ENCODE measurements at regions not wholly inside any gene's neighbourhood (a gene's known extent, or its start where the extent isn't known, plus 50 kb on each side); places are given as distances from the start of the nearest gene placed in this dataset.

DNA sequence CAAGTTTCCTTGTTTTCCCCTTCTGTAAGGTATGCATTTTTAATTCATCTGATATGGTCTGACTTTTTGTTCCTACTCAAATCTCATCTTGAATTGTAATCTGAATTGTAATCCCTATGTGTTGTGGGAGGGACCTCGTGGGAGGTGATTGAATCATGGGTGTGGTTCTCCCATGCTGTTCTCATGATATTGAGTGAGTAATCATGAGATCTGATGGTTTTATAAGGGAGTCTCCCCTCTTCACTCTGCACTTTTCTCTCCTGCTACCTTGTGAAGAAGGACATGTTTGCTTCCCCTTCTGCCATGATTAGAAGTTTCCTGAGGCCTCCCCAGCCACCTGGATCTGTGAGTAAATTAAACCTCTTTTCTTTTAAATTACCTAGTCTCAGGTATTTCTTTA, 476.1 kb downstream of the LPIN1 start:
- no peak for DNase-seq

DNA sequence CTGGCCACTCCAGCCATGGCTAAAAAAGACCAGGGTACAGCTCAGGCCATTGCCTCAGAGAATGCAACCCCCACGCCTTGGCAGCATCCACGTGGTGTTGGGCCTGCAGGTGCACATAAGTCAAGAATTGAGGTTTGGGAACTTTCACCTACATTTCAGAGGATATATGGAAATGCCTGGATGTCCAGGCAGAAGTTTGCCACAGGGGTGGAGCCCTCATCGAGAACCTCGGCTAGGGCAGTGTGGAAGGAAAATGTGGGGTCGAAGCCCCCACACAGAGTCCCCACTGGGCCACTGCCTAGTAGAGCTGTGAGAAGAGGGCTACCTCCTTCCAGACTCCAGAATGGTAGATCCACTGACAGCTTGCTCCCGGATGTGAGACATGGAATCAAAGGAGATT, 477.3 kb downstream of the LPIN1 start:
- no peak for DNase-seq

DNA sequence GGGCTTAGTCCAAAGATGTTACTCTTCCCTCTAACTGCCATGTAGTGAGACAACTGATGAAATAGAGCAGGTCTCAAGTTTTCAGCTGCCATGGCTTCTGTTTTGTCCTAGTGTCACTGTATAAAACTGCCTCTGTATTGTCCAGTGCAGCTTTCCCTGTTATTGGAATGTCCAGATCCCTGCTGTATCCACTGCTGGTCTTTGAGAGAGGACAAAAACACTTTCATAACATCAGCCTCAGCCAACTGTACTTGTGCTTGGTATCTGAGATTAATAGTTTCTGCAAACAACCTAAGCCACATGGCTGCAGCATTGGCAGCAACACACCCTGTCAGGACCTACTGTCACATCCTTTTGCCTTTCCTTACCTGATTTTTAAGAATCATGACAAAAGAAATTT, 480.2 kb downstream of the LPIN1 start:
- DNase-seq: no peak

DNA sequence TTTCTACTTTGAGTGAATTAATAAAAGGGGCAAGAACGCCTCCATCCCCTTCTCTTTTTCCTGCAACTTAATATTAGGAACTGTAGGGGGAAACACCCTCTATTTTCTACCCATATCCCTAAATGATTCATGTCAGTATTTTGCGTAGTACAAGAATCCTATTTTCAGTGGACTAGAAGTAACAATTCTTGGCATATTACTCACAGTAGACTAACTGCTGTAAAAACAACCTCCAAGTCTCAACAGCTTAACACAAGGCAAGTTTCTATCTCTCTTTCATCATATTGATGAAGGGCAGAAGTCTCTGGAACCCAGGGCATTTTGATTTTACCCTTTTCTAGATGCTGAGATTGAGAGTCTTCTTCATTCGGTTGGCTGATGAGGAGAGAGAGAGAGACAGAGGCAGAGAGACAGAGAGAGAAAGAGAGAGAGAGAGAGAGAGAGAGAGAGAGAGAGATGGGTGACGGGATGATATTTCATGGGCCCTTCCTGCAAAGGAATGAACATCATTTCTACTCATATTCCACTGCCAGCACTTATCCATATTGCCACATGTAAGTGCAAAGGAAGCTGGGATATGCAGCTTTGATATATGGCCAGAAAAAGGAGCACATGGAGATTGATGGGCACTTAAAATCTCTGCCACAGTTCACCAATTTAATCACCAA, 481.6 kb downstream of the LPIN1 start:
- DNase-seq: no peak

DNA sequence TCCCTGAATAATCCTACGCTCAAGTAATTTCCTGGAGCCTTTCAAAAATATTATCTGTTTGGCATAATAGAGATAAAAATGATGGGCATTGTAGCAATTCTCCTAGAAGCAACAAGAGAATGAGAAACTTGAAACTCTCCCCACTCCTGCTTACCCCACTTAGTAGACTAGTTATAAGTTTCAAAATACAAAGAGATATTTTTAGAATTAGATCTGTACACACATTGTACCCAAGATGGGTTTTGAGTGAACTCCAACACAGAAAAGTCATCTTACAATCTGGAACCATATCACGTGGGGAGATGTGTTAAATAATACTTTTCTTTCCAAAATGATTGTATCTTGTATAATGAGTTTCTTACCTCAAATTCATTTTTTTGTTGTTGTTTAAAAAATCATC, 484.9 kb downstream of the LPIN1 start:
- no peak for DNase-seq

DNA sequence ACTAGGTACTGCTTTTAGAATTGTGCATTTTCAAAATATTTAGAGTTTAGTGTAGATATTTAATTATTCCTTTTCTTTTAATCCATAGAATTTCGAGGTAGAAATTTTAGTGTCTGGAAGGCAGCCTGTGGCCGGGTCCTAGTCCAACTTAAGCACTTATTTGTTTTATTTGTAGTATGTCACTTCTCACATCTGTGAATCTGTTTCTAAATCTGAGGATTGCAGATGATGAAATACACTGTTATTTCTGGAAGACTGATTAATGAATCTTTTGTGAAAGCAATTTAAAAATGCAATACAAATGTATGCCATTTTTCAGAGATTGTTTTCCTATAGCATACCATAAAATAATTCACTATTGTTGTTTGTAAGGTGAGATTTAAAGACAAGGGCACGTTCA, 483.9 kb upstream of the TRIB2 start:
- no peak for DNase-seq

DNA sequence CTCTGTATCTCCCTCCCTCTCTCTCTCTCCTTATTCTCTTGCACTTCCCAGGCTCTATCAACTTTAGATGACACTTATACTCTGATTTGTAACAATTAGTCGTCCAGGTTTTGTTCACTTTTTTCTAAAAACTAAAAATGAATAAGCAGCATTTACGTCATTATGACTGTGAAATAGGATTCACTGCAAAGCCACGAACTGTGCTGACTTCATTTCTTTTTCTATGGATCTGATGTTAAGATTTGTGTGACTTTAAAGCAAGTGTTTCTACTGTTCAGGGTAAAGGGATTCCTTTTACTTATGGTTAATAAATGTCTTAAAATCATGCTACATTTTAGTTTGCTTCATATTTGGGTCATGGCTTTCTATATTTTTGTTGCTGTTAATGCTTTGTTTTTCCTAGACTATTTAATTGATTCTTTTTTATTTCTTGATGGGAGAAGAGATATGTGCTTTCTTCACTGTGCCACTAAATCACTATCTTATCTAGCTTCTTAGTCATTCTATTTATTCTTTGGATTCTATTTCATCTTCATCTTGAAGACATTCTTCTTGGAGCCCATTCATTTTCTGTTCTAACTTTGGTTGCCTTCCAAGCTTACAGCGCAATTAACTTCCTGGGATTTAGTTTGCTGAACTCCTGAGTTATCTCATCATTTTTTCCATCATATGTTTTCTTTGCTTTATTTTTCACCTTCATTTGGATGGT, 480.4 kb upstream of the TRIB2 start:
- DNase-seq: no peak

DNA sequence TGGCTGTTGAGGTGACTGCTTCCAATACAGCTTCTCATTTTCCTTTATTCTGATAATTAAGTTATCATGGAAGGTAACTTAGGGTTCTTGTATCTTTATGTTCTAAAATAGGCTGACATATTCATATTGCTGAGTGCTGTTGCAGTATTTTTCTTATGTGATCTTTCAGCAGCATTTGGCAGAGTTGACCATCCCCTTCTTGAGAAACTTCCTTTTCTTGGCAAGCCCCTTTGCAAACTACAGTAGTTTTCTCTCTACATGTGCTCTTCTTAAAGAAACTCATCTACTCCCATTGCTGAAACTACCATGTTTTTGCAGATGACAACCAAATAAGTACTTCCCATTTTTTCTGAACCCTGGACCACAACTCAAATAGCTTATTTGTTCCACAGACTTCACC, 476.5 kb upstream of the TRIB2 start:
- no peak for DNase-seq

DNA sequence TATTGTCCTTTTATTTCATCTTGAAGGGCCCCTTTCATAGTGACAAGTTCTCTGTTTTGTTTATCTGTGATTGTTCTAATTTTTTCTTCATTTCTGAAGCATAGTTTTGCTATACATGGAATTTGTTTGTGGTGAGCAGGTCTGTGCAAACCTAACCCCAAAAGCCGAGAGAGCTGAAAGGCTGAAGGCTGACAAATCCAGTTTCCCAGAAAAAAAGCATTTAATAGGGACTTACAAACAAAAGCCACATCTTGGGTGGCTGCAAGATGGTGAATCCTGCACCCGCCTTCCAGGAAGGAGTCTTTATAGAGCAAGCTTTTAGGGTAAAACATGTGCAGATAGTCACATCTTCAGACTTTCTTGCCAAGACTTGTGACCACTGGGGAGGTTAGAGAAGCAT, 473.4 kb upstream of the TRIB2 start:
- DNase-seq: no peak

DNA sequence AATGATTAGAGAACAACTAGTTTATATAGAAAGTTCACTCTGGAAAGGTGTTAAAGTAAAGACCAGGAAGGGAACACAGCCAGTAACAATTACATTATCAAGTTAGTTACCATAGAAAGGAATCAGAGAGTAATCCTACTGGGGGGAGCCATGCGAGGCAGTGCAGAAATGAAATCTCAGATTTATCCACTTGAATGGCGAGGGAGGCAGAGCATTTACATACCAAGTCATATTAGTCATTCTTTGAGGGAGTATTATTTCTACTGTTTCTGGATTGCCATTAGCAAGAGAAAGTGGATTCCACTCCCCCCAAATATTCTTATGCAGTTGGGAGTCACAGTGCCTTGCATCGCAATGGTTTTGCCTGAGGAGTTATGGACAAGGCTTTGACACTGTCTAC, 472.7 kb upstream of the TRIB2 start:
- DNase-seq: no peak

DNA sequence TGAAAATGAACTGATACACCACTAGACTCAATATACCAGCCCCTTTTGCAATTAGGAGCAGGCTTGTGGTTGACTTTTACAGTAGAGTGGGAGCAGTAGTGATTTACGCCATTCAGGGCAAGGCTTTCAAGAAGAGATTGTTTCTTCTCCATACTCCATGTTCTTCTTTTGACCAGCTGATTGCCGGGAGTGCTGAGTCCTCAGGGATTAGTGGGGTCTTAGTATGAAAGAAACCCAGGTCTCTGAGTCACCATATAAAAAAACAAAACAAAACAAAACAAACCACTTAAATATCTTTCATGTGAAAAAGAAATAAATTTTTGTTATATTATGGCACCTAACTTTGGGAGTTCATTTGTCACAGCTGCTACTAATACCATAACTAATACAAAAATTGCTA, 465.6 kb upstream of the TRIB2 start:
- no peak for DNase-seq

DNA sequence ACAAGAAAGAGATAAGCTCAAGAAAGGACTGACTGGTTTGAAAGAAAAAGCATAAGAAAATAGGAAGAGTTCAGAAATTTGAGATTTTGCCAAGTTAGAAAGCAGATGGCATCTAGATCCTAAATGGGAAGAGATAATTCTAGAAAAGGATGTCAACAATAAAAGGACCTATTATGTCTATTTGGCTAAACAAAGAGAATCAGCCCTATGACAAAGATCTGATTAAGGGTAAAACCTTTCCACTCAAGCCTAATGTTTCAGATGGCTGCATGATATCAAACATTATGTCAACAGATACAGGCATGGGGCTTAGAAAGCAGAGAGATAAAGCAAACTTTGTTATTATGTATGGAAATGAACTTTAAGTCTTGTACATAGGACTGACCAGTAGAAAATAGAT, 465.0 kb upstream of the TRIB2 start:
- DNase-seq: no peak

DNA sequence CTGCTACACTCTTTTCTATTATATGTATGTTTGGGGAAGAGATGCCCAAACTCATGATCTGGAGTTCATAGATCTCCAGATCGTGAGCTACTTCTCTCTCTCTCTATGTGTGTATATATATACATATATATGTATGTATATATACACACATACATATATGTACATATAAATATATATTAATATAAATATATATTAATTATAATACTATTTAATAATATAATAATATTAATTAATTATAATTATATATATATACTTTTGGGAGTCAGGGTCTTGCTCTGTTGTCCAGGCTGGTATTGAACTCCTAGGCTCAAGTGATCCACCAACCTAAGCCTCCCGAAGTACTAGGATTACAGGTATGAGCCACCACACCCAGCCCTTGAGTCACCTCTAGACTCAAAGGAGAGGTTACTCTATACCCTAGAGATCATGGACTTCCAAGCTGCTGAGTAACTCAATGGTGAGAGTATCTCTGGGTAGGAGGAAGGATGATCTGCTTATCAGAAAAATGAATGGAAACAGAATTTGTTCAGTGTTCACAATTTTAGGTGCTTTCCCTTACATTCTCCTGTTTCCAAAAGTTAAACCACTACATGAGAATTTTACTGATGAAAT, 463.5 kb upstream of the TRIB2 start:
- DNase-seq: no peak

DNA sequence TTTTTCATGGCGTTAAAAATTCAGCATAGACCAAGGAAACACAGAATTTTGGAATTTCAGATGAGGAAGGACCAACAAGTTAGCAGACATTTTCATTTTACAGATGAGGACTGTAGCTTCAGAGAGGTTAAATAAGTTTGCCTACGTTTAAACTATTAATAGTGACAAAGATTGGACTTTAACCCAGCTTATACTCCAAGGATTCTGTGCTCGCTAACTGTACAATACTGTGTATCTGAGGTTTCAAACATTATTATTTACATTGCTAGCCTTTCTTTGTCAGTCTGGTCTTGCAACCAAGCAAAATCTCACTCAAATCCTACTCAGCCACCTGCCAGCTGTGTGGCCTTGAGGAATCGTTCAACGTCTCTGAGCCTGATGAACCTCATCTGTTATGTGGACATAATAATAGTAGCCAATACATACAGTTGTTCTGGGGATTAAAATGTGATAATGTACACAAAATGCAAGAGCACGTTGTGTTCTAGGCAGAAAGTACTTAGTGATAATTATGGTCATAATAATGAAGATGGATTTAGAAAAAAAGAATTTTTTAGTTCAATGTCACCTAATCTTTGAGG, 462.4 kb upstream of the TRIB2 start:
- DNase-seq: no peak

DNA sequence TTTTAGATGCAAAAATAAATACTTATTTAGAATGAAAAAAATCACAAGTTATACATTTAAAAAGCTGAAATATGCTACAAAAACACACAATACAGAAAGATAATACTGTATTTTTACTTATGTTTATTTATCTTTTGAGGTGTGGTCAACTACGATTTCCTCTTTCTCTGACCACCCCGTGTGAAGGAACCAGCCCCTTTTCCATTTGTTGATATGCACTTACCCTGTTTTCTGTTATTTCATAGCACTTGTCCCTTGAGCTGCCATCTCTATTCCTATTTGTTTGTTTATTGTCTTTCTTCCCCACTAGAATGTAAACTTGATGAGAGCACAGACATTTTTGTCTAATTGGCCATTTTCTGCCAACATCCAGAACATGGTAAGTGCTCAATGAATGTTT, 460.5 kb upstream of the TRIB2 start:
- no peak for DNase-seq

DNA sequence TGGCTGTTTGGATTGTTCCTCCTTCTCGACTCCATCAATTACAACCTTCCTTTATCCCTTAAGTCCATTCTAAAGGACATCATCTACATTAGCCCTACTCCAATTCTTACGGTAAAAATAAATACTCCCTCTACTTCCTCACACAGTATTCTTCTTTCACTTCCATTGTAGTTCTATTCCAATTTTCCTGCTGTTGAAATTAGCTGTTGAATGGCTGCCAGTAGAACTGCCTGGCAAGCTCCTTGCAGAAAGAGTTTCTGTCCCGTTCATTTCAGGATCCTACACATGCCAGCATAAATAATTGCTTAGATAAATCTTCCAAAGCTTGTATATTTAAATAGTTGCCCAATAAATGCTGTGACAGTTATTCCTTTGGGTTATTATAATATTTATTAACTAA, 459.3 kb upstream of the TRIB2 start:
- no peak for DNase-seq

DNA sequence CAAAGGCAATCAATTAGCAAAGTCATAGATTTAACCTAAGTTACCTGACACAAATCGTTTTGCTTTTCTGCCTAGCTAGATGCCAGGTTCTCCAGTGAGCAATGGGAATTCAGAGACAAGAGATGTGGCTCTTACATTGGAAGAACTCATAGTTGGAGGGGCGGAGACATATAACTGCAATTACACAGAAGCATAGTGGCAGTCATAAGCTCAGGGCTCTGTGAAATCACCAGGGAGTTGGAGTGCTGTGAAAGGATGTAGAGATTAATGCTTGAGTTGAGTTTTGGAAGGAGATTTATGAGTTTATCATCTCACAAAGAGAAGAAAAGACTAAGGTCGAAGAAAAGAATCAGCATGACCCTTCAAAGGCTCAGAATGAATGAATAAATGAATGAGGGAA, 457.2 kb upstream of the TRIB2 start:
- DNase-seq: no peak

DNA sequence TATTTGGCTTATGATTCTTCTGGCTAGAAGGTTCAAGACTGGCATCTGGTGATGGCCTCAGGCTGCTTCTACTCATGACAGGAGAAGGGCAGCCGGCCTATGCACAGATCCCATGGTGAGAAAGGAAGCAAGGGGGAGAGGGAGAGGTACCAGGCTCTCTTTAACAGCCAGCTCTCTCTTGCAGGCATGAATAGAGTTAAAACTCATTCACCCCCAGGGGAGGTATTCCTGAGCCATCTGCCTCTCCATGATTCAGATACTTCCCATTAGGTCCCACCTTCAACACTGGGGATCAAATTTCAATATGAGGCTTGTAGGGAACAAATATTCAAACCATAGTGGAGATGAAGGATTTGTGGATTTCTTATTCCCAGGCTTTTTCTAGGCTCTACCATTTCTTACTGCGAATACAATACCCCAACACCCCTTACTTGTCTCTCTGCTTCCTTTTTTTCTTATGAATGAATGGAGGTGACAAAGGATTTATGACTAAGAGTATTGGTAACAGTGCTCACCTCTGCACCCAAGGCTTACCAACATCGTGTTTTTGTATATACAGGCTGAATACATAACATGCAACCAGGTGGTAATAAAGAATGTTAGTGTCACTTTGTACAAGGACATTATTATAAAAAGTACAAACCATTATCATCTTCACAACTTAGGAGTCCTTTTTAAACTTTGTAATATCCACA, 454.6 kb upstream of the TRIB2 start:
- no peak for DNase-seq

DNA sequence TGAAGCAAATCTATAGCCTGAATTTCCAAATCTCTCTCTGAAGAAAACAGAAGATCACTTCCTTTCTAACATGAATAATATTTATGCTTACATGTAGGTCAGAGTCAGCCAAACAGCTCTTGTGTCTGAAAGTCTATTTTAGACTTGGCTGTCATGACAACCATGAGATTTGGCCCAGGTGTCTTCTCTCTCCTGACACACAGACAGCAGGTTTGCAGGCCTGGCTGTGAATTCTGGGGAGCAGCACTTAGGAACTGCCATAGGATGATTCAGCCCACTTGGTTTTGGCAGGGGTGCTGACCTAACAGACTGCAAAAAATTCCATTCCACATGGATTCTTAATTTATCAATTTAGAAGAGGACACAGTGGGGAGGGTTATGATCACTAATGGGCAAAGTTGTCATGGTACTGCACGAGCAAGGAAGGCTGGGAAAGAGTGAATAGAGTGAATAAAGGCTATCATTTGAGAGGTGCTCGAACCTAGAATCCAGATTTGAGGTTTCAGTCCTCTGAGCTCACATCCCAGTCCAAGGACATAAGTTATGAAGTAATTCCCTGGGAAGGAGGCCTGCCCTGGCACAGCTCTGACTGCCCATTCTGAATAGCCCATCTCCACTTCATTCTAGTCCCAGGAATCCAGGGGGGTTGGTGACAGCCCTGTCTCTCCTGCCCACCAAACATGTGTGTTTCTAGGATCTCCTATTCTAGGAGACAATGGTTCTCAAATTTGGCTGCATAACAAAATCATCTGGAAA, 453.9 kb upstream of the TRIB2 start:
- DNase-seq: no peak

DNA sequence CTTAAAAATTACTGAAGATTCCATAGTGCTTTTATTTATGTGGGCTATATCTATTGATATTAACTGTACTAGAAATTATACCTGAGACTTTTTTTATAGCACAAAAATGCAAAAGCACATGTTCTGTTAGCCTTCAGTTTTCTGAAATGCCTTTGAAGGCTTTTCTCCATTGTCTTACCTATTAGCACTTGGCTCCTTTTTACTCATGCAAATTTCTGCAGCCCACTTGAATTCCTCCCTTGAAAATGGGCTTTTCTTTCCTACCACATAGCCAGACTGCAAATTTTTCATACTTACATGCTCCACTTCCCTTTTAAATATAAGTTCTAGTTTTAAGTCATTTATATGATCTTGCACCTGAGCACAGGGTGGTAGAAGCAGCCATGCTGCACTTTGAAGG, 453.0 kb upstream of the TRIB2 start:
- no peak for DNase-seq

DNA sequence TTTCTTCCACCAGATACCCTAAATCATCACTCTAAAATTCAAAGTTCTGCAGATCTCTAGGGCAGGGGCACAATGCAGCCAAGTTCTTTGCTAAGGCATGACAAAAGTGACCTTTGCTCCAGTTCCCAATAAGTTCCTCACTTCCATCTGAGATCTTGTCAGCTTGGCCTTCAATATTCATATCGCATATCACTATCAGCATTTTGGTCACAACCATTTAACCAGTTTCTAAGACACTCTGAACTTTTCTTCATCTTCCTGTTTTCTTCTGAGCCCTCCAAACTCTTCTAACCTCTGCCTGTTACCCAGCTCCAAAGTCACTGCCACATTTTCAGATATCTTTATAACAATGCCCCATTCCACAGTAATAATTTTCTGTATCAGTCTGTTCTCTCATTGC, 452.6 kb upstream of the TRIB2 start:
- DNase-seq: no peak

DNA sequence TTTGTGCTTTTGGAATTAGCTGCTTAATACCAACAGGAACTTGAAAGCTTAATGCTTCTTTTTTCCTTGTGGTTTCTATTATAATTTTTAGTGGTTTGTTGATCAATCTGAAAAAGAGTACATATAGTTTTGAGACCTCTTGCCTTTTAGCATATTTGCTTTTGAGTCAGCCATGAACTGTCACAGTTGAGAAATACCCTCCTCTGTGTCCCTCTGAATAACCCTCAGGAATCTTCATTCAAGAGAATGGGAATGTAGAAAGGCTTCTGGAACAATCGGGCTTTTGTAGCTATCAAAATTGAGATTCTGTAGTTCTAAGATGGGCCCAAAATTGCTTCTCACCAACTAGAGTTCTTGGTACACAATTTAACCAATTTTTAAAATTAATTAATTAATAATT, 451.1 kb upstream of the TRIB2 start:
- no peak for DNase-seq

DNA sequence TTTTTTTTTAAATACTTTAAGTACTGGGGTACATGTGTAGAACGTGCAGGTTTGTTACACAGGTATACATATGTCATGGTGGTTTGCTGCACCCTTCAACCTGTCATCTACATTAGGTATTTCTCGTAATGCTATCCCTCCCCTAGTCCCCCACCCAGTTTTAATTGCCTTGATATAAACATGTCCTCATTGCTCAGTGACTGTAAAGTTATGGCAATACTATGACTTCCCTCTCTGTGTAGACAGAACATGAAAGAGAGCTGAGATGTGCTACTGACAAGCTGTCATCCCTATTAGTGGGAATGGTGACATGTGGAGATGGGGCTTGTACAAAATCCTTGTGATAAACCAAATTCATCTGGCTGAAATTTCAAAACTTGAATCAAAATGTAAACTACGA, 449.7 kb upstream of the TRIB2 start:
- no peak for DNase-seq

Data from NCI-H2029 (cell line).